Effector memory CD8-positive, alpha-beta T cell (primary cell): ENCODE measurements at regions not wholly inside any gene's neighbourhood (a gene's known extent, or its start where the extent isn't known, plus 50 kb on each side); places are given as distances from the start of the nearest gene placed in this dataset.
"Not testable (repeated sequence)": the region's sequence is repeated elsewhere in the genome, so short reads cannot be mapped to it uniquely, and the experiment has no call there.

Experiments used
- ATAC-seq: fragments of 150-1000 bp; cut with Tn5 transposase; replicated peaks from 2 replicates; pipeline ENCODE4 v1.10.0; 2021; ENCODE audit warnings: mild to moderate bottlenecking, moderate library complexity
- DNase-seq, 3 experiments: peaks; one replicate each; pipeline ENCODE4 v3.0.0; 2021
- H3K27ac Mint-ChIP-seq, 2 donors: one replicate each; pipeline ENCODE4 v1.8.0; 2022; ENCODE audit warnings: mild to moderate bottlenecking in 2 of 2, mixed read lengths in 2 of 2, moderate library complexity in 2 of 2
- H3K27me3 Mint-ChIP-seq, 2 donors: one replicate each; pipeline ENCODE4 v1.8.0; 2022; ENCODE audit warnings: mixed read lengths in 2 of 2
- H3K36me3 Mint-ChIP-seq: one replicate; pipeline ENCODE4 v1.8.0; 2022; ENCODE audit warnings: mild to moderate bottlenecking, moderate library complexity, mixed read lengths; ENCODE audit not compliant: insufficient read depth
- H3K4me1 Mint-ChIP-seq, 2 donors: one replicate each; pipeline ENCODE4 v1.8.0; 2022; ENCODE audit warnings: low read depth in 2 of 2, mixed read lengths in 2 of 2
- H3K4me3 Mint-ChIP-seq, 2 donors: one replicate each; pipeline ENCODE4 v1.8.0; 2022; ENCODE audit warnings: mild to moderate bottlenecking in 2 of 2, mixed read lengths in 2 of 2, moderate library complexity in 2 of 2
- H3K9me3 Mint-ChIP-seq, 2 donors: one replicate each; pipeline ENCODE4 v1.8.0; 2022; ENCODE audit warnings: mixed read lengths in 2 of 2

DNA sequence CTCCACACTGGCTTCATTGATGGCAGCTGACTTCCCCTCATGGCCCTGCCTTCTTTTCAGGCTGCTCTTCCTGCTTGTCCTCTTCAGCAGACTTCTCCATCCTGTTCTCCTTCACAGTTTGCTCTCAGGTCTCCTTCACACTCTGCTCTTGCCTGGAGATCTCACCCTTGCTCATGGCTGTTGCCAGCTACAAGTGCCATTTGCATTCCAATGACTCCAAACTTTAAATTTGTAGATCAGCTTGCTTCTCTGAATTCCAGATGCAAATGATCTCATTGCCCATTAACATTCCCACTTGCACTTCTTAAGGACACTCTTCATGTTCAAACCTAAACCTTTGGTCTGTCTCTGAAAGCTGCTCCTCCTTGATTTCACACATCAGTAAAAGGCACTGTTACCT lies 343.0 kb downstream of the QKI start:
- no peak for ATAC-seq
- Mint-ChIP-seq H3K27me3 (peaks cover 0 to 10% of the 10 kb centered on the region in 2 donors), H3K36me3 (no peaks in the 10 kb centered on the region), H3K9me3 (peaks cover 2 to 9% of the 10 kb centered on the region in 2 donors), H3K27ac (no peak overlapping the region), H3K4me1 (peaks cover 2% of the 10 kb centered on the region in 2 donors), H3K4me3 (no peak overlapping the region)
- DNase-seq, result no peak

DNA sequence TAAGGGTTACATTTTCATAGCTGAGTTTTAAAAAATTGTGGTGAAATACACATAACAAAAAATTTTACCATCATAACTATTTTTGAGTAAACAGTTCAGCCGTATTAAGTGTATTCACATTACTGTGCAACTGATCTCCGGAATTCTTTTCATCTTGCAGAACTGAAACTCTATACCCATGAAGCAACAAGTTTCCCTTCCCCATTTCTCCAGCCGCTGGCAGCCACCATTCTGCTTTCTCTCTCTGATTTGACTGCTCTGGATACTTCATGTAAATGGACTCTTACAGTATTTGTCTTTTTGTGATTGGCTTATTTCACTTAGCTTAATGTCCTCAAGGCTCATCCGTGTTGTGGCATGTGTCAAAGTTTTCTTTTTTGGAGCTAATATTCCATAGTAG lies 341.6 kb downstream of the QKI start:
- Mint-ChIP-seq H3K27ac (no peak overlapping the region), H3K4me1 (peaks cover 6 to 8% of the 10 kb centered on the region in 2 donors), H3K4me3 (no peak overlapping the region)

GRCh38 chr6:163754866-163755265 lies 340.3 kb downstream of the QKI start:
- no peak for DNase-seq
- Mint-ChIP-seq H3K27ac (no peak overlapping the region), H3K4me3 (no peak overlapping the region), H3K27me3 (peaks cover 0 to 10% of the 10 kb centered on the region in 2 donors), H3K9me3 (peaks cover 2 to 13% of the 10 kb centered on the region in 2 donors), H3K36me3 (peaks cover 3% of the 10 kb centered on the region), H3K4me1 (peaks cover 10 to 17% of the 10 kb centered on the region in 2 donors)
- ATAC-seq, result no peak

More for the DNA sequence above, 341.6 kb downstream of the QKI start:
- Mint-ChIP-seq H3K9me3 (peaks cover 2 to 13% of the 10 kb centered on the region in 2 donors), H3K27me3 (peaks cover 0 to 10% of the 10 kb centered on the region in 2 donors), H3K36me3 (peaks cover 3% of the 10 kb centered on the region)
- DNase-seq, result no peak
- peak; percentile 44 for ATAC-seq

GRCh38 chr6:163753430-163753829 lies 338.9 kb downstream of the QKI start:
- no peak for DNase-seq
- Mint-ChIP-seq H3K9me3 (peaks cover 2 to 13% of the 10 kb centered on the region in 2 donors), H3K27ac (no peak overlapping the region), H3K27me3 (peaks cover 0 to 10% of the 10 kb centered on the region in 2 donors), H3K36me3 (peaks cover 3% of the 10 kb centered on the region), H3K4me1 (peaks cover 10 to 21% of the 10 kb centered on the region in 2 donors), H3K4me3 (no peak overlapping the region)
- no peak for ATAC-seq

- Mint-ChIP-seq H3K36me3 (peaks cover 3% of the 10 kb centered on the region), H3K27me3 (peaks cover 0 to 14% of the 10 kb centered on the region in 2 donors), H3K9me3 (peaks cover 2 to 13% of the 10 kb centered on the region in 2 donors), H3K4me1 (peaks cover 10 to 21% of the 10 kb centered on the region in 2 donors), H3K27ac (no peak overlapping the region), H3K4me3 (no peak overlapping the region)
- DNase-seq, result no peak
- ATAC-seq, result no peak
Observed at GRCh38 chr6:163752446-163752845, 337.9 kb downstream of the QKI start.

DNA sequence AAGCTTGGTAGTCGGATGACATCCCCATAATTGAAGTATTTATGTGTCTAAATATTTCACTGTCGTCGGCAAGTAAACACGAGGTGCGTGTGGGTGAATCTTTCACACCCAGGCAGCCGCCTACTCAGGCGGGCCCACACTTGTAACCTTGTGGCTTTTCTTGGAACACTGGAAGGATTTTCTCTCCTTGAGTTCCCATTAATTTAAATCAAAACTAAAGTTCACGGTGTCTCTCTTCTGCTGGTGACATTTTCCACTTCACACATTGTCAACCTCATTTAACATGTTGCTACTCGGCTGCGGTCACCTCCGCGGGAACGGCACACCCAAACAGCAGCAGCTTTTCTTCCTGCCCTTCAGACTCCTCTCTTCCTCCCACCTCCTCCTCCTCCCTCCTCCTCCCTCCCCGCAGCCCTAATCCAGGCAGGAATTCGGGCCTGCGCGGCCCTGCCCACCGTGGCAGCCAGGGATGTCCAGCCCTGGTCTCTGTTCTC lies 336.6 kb downstream of the QKI start:
- peak in 2 of 3 experiments; percentile 3 to 7 for DNase-seq
- peak overlapping the region; percentile 85 to 88 for H3K27ac Mint-ChIP-seq
- H3K27me3 Mint-ChIP-seq, result peaks cover 0 to 25% of the 10 kb centered on the region in 2 donors
- H3K4me3 Mint-ChIP-seq, result peak overlapping the region; percentile 41 to 64
- ATAC-seq, result peak; percentile 71
- H3K9me3 Mint-ChIP-seq, result peaks cover 2 to 13% of the 10 kb centered on the region in 2 donors
- H3K4me1 Mint-ChIP-seq, result peaks cover 10 to 20% of the 10 kb centered on the region in 2 donors
- H3K36me3 Mint-ChIP-seq, result peaks cover 3% of the 10 kb centered on the region

- Mint-ChIP-seq H3K36me3 (peaks cover 3% of the 10 kb centered on the region), H3K4me3 (peak overlapping the region; percentile 41 to 64), H3K27me3 (peaks cover 0 to 31% of the 10 kb centered on the region in 2 donors), H3K27ac (peak overlapping the region; percentile 85 to 88), H3K4me1 (peaks cover 10 to 20% of the 10 kb centered on the region in 2 donors), H3K9me3 (peaks cover 2 to 13% of the 10 kb centered on the region in 2 donors)
- ATAC-seq, result peak; percentile 58
- no peak for DNase-seq
Observed at GRCh38 chr6:163750431-163751031, 336.0 kb downstream of the QKI start.

DNA sequence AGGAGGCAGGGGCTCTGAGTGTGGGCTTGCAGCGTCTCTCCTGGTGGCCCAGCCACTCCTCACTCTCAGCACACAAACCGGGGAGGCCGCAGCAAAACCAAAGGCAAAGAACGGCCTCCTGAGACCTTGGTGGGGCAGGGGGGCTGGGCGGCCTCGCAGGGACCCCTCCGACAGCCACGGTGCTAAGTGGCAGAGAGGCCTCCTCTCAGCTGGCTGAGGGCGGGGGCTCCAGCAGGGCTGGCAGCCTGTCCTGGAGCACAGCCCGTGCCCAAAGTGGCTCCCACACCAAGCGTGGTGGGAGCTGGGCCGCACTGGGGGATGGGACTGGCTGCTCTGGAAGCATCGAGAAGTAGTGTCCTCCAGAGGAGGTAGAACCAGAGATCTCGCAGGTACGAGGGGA lies 334.4 kb downstream of the QKI start:
- no peak for DNase-seq
- peaks cover 10 to 20% of the 10 kb centered on the region in 2 donors for H3K4me1 Mint-ChIP-seq
- H3K9me3 Mint-ChIP-seq, result peaks cover 0 to 6% of the 10 kb centered on the region in 2 donors
- no peak overlapping the region for H3K27ac Mint-ChIP-seq
- peaks cover 3% of the 10 kb centered on the region for H3K36me3 Mint-ChIP-seq
- ATAC-seq, result no peak
- H3K4me3 Mint-ChIP-seq, result no peak overlapping the region
- peaks cover 5 to 36% of the 10 kb centered on the region in 2 donors for H3K27me3 Mint-ChIP-seq

DNA sequence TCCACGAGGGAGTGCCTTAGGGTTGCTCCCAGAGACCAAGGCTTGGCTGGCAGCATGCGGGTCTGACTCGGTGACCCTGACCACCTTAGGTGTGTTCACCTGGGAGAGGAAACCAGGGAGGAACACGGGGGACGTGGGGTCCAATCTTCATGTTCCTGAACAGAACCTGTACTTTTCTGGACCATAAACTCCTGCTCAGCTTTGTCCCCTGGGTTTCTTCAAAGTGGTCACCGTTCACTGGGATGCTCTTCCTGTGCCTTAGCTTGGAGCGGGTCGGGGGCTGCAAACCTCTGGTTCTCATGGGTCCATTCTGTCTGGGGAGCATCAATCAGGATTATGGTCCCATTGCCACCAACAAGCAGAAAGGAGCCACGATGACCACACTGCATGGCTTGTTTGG lies 333.5 kb downstream of the QKI start:
- peaks cover 5 to 36% of the 10 kb centered on the region in 2 donors for H3K27me3 Mint-ChIP-seq

DNA sequence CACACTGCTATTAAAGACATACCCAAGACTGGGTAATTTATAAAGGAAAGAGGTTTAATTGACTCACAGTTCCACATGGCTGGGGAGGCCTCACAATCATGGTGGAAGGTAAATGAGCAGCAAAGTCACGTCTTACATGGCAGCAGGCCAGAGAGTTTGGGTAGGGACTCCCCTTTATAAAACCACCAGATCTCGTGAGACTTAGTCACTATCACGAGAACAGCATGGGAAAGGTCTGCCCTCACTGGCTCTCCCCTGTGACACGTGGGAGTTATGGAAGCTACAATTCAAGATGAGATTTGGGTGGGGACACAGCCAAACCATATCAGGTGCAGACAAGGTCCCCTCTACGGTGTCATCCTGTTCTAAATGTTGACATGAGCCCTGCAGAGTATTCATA lies 332.5 kb downstream of the QKI start:
- not testable (repeated sequence) for H3K27ac Mint-ChIP-seq, H3K36me3 Mint-ChIP-seq, ATAC-seq, H3K4me3 Mint-ChIP-seq, DNase-seq, H3K9me3 Mint-ChIP-seq
- Mint-ChIP-seq H3K4me1 (peaks cover 4 to 15% of the 10 kb centered on the region in 2 donors), H3K27me3 (peaks cover 5 to 46% of the 10 kb centered on the region in 2 donors)

More for the DNA sequence above, 333.5 kb downstream of the QKI start:
- H3K9me3 Mint-ChIP-seq, result peaks cover 0 to 6% of the 10 kb centered on the region in 2 donors
- H3K4me3 Mint-ChIP-seq, result no peak overlapping the region
- H3K4me1 Mint-ChIP-seq, result peaks cover 10 to 20% of the 10 kb centered on the region in 2 donors
- ATAC-seq (no peak), DNase-seq (no peak)
- peaks cover 3% of the 10 kb centered on the region for H3K36me3 Mint-ChIP-seq
- no peak overlapping the region for H3K27ac Mint-ChIP-seq

DNA sequence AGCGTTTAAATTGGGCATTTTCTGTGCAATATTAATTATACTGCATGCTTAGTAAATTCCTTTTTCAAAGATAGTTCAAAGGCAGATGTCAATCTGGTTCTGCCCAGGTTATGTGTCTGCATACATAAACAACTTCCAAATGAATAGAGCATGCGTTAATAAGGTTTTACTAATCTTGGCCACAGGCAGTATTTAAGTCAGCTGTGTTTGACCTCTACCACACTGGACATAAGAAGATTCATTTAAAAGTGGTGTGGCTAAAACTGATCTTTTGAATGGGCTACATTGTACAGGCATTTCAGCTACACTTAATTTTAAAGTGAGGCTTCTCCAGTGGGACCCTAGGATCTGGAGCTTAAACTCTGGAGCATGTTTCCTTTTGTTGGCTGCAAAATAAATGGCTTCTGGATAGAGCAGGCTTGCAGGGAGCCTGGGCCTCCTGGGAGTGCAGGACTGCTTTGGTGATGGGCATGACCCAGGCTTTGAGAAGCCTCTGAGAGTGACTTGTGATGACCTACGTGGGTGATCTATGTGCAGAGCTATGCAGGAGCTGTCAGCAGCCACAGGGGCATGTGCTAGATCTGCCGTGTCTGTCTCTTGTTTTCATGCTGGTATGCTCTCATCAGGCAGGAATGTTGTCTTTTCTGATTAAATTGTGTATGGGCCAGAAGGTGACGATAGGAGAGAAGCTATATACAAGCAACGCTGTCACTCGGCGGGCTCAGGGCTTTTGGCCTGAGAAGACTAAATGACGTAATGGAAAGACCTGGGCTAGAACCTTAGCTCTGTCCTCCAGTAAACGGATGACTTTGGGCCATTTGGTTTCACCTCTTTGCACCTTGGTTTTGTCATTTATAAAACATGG lies 331.2 kb downstream of the QKI start:
- Mint-ChIP-seq H3K4me3 (no peak overlapping the region), H3K27ac (no peak overlapping the region), H3K4me1 (peaks cover 2 to 12% of the 10 kb centered on the region in 2 donors), H3K9me3 (no peaks in the 10 kb centered on the region), H3K36me3 (no peaks in the 10 kb centered on the region), H3K27me3 (peaks cover 5 to 47% of the 10 kb centered on the region in 2 donors)
- no peak for ATAC-seq
- no peak for DNase-seq

- DNase-seq (no peak), ATAC-seq (no peak)
- peaks cover 0 to 3% of the 10 kb centered on the region in 2 donors for H3K4me1 Mint-ChIP-seq
- H3K27ac Mint-ChIP-seq, result no peak overlapping the region
- no peaks in the 10 kb centered on the region for H3K36me3 Mint-ChIP-seq
- H3K4me3 Mint-ChIP-seq, result no peak overlapping the region
- H3K27me3 Mint-ChIP-seq, result peaks cover 5 to 47% of the 10 kb centered on the region in 2 donors
- no peaks in the 10 kb centered on the region for H3K9me3 Mint-ChIP-seq
Observed at GRCh38 chr6:163744256-163744925, 329.9 kb downstream of the QKI start.

DNA sequence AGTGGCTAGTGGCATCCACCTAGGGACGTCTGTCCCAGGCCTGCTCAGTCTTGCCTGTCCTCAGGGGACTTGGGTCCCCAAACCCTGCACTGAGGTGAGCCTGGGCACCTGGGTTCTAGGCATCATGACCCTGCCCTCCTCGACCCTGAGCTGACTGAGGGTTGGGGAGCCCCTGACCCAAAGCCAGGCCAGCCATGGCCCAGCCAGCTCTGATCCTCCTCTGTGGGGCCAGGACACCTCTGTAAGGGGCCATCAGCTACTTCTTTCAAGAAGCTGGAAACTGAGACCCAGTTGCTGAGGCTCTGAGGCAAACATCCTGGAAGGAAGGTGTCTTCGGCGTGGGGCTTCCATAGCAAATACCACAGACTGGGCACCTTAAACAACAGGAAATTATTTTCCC lies 329.3 kb downstream of the QKI start:
- peaks cover 5 to 41% of the 10 kb centered on the region in 2 donors for H3K27me3 Mint-ChIP-seq
- no peak overlapping the region for H3K4me3 Mint-ChIP-seq
- H3K4me1 Mint-ChIP-seq, result no peaks in the 10 kb centered on the region
- H3K27ac Mint-ChIP-seq, result no peak overlapping the region
- no peaks in the 10 kb centered on the region for H3K36me3 Mint-ChIP-seq
- ATAC-seq (no peak), DNase-seq (no peak)
- H3K9me3 Mint-ChIP-seq, result no peaks in the 10 kb centered on the region
